H9 (cell line): ENCODE measurements at regions not wholly inside any gene's neighbourhood (a gene's known extent, or its start where the extent isn't known, plus 50 kb on each side); places are given as distances from the start of the nearest gene placed in this dataset.

Experiments
- DNase-seq: peaks from one replicate; pipeline ENCODE4 v3.0.0-alpha.2; 2017
- H2AFZ ChIP-seq: one replicate; pipeline ENCODE4 v1.6.1; 2013; ENCODE audit warnings: mild to moderate bottlenecking, low read length, control low read depth, moderate library complexity
- H2AK5ac ChIP-seq: 2 replicates; pipeline ENCODE4 v1.6.1; 2013; ENCODE audit warnings: low read length, control low read depth, mixed read lengths; ENCODE audit not compliant: insufficient read length
- H2BK120ac ChIP-seq: one replicate; pipeline ENCODE4 v1.6.1; 2013; ENCODE audit warnings: low read depth, mild to moderate bottlenecking, low read length, control low read depth, inconsistent platforms; ENCODE audit not compliant: poor library complexity, severe bottlenecking
- H2BK12ac ChIP-seq: 2 replicates; pipeline ENCODE4 v1.6.1; 2013; ENCODE audit warnings: low read length, control low read depth, mixed read lengths, low read depth; ENCODE audit not compliant: insufficient read length
- H2BK15ac ChIP-seq: 2 replicates; pipeline ENCODE4 v1.6.1; 2013; ENCODE audit warnings: low read depth, low read length, control low read depth
- H2BK20ac ChIP-seq: one replicate; pipeline ENCODE4 v1.6.1; 2013; ENCODE audit warnings: low read depth, mild to moderate bottlenecking, low read length, control low read depth, inconsistent platforms; ENCODE audit not compliant: poor library complexity, severe bottlenecking
- H2BK5ac ChIP-seq: 2 replicates; pipeline ENCODE4 v1.6.1; 2013; ENCODE audit warnings: low read length, control low read depth, mixed read lengths; ENCODE audit not compliant: insufficient read length
- H3K14ac ChIP-seq: 2 replicates; pipeline ENCODE4 v1.6.1; 2013; ENCODE audit warnings: low read length, control low read depth; ENCODE audit not compliant: insufficient read depth
- H3K18ac ChIP-seq: 2 replicates; pipeline ENCODE4 v1.6.1; 2013; ENCODE audit warnings: low read depth, mild to moderate bottlenecking, mixed read lengths, low read length, control low read depth; ENCODE audit not compliant: insufficient read length
- H3K23ac ChIP-seq: 2 replicates; pipeline ENCODE4 v1.6.1; 2013; ENCODE audit warnings: low read length, control low read depth, mixed read lengths, low read depth; ENCODE audit not compliant: insufficient read length
- H3K23me2 ChIP-seq: 2 replicates; pipeline ENCODE4 v1.6.1; 2013; ENCODE audit warnings: low read depth, mild to moderate bottlenecking, mixed read lengths, low read length, control low read depth; ENCODE audit not compliant: insufficient read length, poor library complexity, severe bottlenecking
- H3K27ac ChIP-seq: 2 replicates; pipeline ENCODE4 v1.5.1; 2013; ENCODE audit warnings: low read length, control low read depth, mixed read lengths, low read depth; ENCODE audit not compliant: insufficient read length
- H3K27me3 ChIP-seq: 2 replicates; pipeline ENCODE4 v1.6.1; 2013; ENCODE audit warnings: low read length, control low read depth, inconsistent platforms; ENCODE audit not compliant: insufficient read depth
- H3K4ac ChIP-seq: 2 replicates; pipeline ENCODE4 v1.6.1; 2013; ENCODE audit warnings: low read depth, mild to moderate bottlenecking, control low read depth, inconsistent platforms, low read length, moderate library complexity
- H3K4me1 ChIP-seq: 2 replicates; pipeline ENCODE4 v1.6.1; 2013; ENCODE audit warnings: low read length, control low read depth, inconsistent platforms; ENCODE audit not compliant: insufficient read depth
- H3K4me2 ChIP-seq: 2 replicates; pipeline ENCODE4 v1.6.1; 2013; ENCODE audit warnings: low read length, control low read depth, mixed read lengths; ENCODE audit not compliant: insufficient read length, insufficient read depth
- H3K56ac ChIP-seq: 2 replicates; pipeline ENCODE4 v1.6.1; 2013; ENCODE audit warnings: low read depth, mild to moderate bottlenecking, mixed read lengths, low read length, control low read depth; ENCODE audit not compliant: insufficient read length
- H3K79me1 ChIP-seq: 2 replicates; pipeline ENCODE4 v1.6.1; 2013; ENCODE audit warnings: low read depth, mild to moderate bottlenecking, moderate library complexity, low read length, control low read depth, inconsistent platforms; ENCODE audit not compliant: insufficient read depth, poor library complexity, severe bottlenecking
- H3K79me2 ChIP-seq: 2 replicates; pipeline ENCODE4 v1.6.1; 2013; ENCODE audit warnings: low read length, control low read depth, inconsistent platforms; ENCODE audit not compliant: insufficient read depth
- H3K9ac ChIP-seq: 2 replicates; pipeline ENCODE4 v1.6.1; 2013; ENCODE audit warnings: low read length, control low read depth, mixed read lengths; ENCODE audit not compliant: insufficient read length; ENCODE audit errors: extremely low read depth
- H3K9me3 ChIP-seq: one replicate; pipeline ENCODE4 v1.6.1; 2013; ENCODE audit warnings: low read depth, low read length, inconsistent platforms; ENCODE audit not compliant: control insufficient read depth
- H3T11ph ChIP-seq: one replicate; pipeline ENCODE4 v1.6.1; 2013; ENCODE audit warnings: mild to moderate bottlenecking, low read length, control low read depth, inconsistent platforms
- H4K20me1 ChIP-seq: one replicate; pipeline ENCODE4 v1.6.1; 2013; ENCODE audit not compliant: control insufficient read depth, insufficient read length, insufficient read depth
- H4K5ac ChIP-seq: 2 replicates; pipeline ENCODE4 v1.6.1; 2013; ENCODE audit warnings: low read depth, mild to moderate bottlenecking, mixed read lengths, low read length, control low read depth; ENCODE audit not compliant: insufficient read length
- H4K8ac ChIP-seq: replicated peaks from 2 replicates; pipeline ENCODE4 v1.6.1; 2013; ENCODE audit warnings: low read length, control low read depth, mixed read lengths, low read depth; ENCODE audit not compliant: insufficient read length
- H4K91ac ChIP-seq: 2 replicates; pipeline ENCODE4 v1.6.1; 2013; ENCODE audit warnings: low read depth, mild to moderate bottlenecking, moderate library complexity, mixed read lengths, low read length, control low read depth; ENCODE audit not compliant: insufficient read length
- H3K27ac Mint-ChIP-seq, 3 experiments: 2 replicates in 2 of 3; 3 replicates in 1 of 3; pipeline ENCODE4 v1.8.0; 2020 to 2021; ENCODE audit warnings: mixed read lengths in 3 of 3, mild to moderate bottlenecking in 1 of 3, moderate library complexity in 1 of 3
- H3K27me3 Mint-ChIP-seq: 2 replicates; pipeline ENCODE4 v1.8.0; 2021; ENCODE audit warnings: low read depth, mild to moderate bottlenecking, moderate library complexity, mixed read lengths
- H3K36me3 Mint-ChIP-seq, 3 experiments: 2 replicates in 2 of 3; 3 replicates in 1 of 3; pipeline ENCODE4 v1.8.0; 2020 to 2021; ENCODE audit warnings: low read depth in 3 of 3, mixed read lengths in 3 of 3; ENCODE audit not compliant: insufficient read depth in 1 of 3
- H3K4me1 Mint-ChIP-seq, 2 experiments: 2 replicates each; pipeline ENCODE4 v1.8.0; 2020; ENCODE audit warnings: mixed read lengths in 2 of 2
- H3K4me3 Mint-ChIP-seq, 2 experiments: 2 replicates in 1 of 2; 3 replicates in 1 of 2; pipeline ENCODE4 v1.8.0; 2020 to 2021; ENCODE audit warnings: mild to moderate bottlenecking in 2 of 2, mixed read lengths in 2 of 2, moderate library complexity in 1 of 2
- H3K9me3 Mint-ChIP-seq, 2 experiments: 2 replicates in 1 of 2; 3 replicates in 1 of 2; pipeline ENCODE4 v1.8.0; 2020; ENCODE audit warnings: mild to moderate bottlenecking in 2 of 2, mixed read lengths in 2 of 2, moderate library complexity in 1 of 2
- WGBS: extraction: QIAGEN DNeasy Blood & Tissue Kit; methylation state at CpG from one replicate; pipeline ENCODE4 v1.1.7; 2013; ENCODE audit warnings: missing lambda C conversion rate, low lambda C conversion rate, mixed read lengths; ENCODE audit not compliant: insufficient read length; ENCODE audit errors: extremely low coverage; 5-methylcytosine and 5-hydroxymethylcytosine counted together
- TF ChIP-seq, protein P1 (sequence below): fragments of 200-600 bp; sonication (generic); conservative IDR thresholded peaks from 3 replicates; pipeline ENCODE4 v1.8.0; 2021; ENCODE audit warnings: antibody characterized with exemption, mild to moderate bottlenecking

DNA sequence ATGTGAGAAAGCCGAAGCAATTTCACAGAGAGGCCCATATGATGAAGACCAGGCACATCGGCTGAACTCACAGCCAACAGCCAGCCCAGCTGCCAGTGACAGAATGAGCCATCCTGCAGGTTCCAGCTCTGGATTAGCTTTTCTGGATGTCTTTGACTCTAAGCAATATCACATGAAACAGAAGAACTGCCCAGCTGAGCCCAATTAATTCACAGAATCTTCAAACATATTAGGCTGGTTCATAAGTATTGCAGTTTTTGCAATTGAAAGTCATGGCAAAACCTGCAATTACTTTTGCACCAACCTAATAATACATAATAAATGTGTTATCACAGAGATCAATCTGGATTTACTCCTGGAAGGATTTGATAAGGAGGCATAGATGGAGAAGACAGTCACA is 299.9 kb downstream of the RAB28 start:
- no peak overlapping the region for H4K91ac ChIP-seq
- no peaks in the 10 kb centered on the region for H3K79me1 ChIP-seq
- H4K8ac ChIP-seq = no peak overlapping the region
- no peaks in the 10 kb centered on the region for H3K27me3 Mint-ChIP-seq
- no peak overlapping the region for H2BK12ac ChIP-seq
- no peaks in the 10 kb centered on the region for H3K9me3 ChIP-seq
- H3K79me2 ChIP-seq = no peaks in the 10 kb centered on the region
- no peak overlapping the region for H3K4me3 Mint-ChIP-seq
- no peak overlapping the region for H2BK20ac ChIP-seq
- no peak overlapping the region for H3K56ac ChIP-seq
- TF ChIP-seq, protein P1, sequence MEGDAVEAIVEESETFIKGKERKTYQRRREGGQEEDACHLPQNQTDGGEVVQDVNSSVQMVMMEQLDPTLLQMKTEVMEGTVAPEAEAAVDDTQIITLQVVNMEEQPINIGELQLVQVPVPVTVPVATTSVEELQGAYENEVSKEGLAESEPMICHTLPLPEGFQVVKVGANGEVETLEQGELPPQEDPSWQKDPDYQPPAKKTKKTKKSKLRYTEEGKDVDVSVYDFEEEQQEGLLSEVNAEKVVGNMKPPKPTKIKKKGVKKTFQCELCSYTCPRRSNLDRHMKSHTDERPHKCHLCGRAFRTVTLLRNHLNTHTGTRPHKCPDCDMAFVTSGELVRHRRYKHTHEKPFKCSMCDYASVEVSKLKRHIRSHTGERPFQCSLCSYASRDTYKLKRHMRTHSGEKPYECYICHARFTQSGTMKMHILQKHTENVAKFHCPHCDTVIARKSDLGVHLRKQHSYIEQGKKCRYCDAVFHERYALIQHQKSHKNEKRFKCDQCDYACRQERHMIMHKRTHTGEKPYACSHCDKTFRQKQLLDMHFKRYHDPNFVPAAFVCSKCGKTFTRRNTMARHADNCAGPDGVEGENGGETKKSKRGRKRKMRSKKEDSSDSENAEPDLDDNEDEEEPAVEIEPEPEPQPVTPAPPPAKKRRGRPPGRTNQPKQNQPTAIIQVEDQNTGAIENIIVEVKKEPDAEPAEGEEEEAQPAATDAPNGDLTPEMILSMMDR = no peak
- no peaks in the 10 kb centered on the region for H3K4me1 ChIP-seq
- DNase-seq = no peak
- no peak overlapping the region for H3K4me2 ChIP-seq
- H3K27ac Mint-ChIP-seq = no peak overlapping the region
- no peak overlapping the region for H2AFZ ChIP-seq
- no peak overlapping the region for H3K27ac ChIP-seq
- peaks cover 0 to 2% of the 10 kb centered on the region in 2 experiments; a peak in 1 of 4 replicates for H3K4me1 Mint-ChIP-seq
- no peak overlapping the region for H2BK5ac ChIP-seq
- no peak overlapping the region for H4K5ac ChIP-seq
- no peak overlapping the region for H3K9ac ChIP-seq
- no peak overlapping the region for H3K23ac ChIP-seq
- no peaks in the 10 kb centered on the region for H3K36me3 Mint-ChIP-seq
- WGBS = no CpG with 5 or more reads among the region's 2 CpGs
- no peaks in the 10 kb centered on the region for H3K27me3 ChIP-seq
- no peak overlapping the region for H3K14ac ChIP-seq
- no peak overlapping the region for H3T11ph ChIP-seq
- H3K4ac ChIP-seq = no peak overlapping the region
- no peak overlapping the region for H2BK15ac ChIP-seq
- no peak overlapping the region for H2AK5ac ChIP-seq
- no peak overlapping the region for H2BK120ac ChIP-seq
- H3K18ac ChIP-seq = no peak overlapping the region
- H3K9me3 Mint-ChIP-seq = 0 out of 5 replicates have a peak, but pooled peaks cover 0 to 2% of the 10 kb centered on the region in 2 experiments
- H4K20me1 ChIP-seq = no peaks in the 10 kb centered on the region
- H3K23me2 ChIP-seq = no peaks in the 10 kb centered on the region
